COLO829 (cell line): ENCODE measurements at regions not wholly inside any gene's neighbourhood (a gene's known extent, or its start where the extent isn't known, plus 50 kb on each side); places are given as distances from the start of the nearest gene placed in this dataset.

Source experiments
- DNase-seq: peaks from one replicate; pipeline ENCODE4 v3.0.0; 2012; ENCODE audit warnings: low spot score

GRCh38 chr13:40252241-40252640 is 414.2 kb downstream of the FOXO1 start:
- no peak for DNase-seq

DNA sequence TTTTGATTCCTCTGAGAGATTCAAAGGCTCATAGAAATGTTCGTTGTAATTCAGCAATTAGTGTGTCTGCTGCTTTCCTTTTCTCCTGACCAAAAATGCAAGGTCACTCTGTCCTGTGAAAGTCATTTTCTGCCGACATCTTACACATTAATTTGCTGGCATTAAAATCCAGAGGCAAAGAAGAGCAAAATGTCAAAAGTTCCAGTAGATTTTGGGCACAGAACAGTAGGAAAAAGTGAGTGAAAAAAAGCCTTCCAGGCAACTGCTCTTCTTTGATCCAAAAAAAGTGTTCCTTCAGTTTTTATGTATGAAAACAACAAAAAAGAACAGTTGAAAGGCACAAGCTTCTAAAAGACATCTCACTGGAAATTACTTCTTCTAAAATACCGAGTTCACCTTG is 413.8 kb downstream of the FOXO1 start:
- DNase-seq = no peak

DNA sequence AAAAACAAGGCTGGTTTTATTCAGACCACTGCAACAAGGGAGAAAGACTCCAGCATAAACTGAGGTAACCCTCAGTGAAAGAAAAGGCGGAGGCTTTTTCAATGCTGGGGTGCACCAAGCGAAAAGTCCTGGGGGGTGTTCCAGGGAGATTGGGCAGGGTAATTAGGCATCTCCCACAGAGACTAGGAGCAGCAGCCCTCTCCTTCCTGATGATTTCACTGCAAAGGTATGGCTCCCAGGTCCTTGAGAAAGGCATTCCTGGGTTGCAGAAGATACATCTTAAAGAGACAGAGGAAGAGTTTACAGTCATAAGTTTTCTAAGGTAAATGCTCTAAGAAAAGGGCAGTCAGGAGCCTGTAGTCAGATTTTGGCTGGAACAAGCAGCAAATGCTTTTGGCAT is 412.0 kb downstream of the FOXO1 start:
- DNase-seq = no peak

- DNase-seq = no peak
Observed at GRCh38 chr13:40255551-40255950, 410.9 kb downstream of the FOXO1 start.

GRCh38 chr13:40259899-40260298 is 406.5 kb downstream of the FOXO1 start:
- no peak for DNase-seq

DNA sequence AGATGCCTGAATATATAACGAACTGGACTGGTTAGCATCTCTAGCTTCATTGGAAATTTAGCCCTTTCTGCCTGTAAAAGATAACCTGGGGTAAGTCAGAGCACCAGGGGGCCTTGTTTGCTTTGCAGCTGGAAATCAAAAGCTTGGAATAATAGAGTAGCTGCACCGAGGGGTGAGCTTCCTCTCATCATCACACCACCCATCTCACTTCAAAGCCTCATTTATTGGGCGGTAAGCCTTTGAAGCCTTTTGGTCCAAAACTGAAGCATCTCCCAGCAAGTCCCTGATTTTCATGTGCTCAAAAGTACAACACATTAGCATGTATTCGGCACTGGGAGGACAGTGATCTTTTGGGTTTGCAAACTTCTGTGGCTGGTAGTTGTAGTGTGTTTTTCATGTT is 405.1 kb downstream of the FOXO1 start:
- DNase-seq = no peak

GRCh38 chr13:40261947-40262346 is 404.5 kb downstream of the FOXO1 start:
- DNase-seq = no peak

GRCh38 chr13:40269086-40269485 is 397.4 kb downstream of the FOXO1 start:
- DNase-seq = no peak

DNA sequence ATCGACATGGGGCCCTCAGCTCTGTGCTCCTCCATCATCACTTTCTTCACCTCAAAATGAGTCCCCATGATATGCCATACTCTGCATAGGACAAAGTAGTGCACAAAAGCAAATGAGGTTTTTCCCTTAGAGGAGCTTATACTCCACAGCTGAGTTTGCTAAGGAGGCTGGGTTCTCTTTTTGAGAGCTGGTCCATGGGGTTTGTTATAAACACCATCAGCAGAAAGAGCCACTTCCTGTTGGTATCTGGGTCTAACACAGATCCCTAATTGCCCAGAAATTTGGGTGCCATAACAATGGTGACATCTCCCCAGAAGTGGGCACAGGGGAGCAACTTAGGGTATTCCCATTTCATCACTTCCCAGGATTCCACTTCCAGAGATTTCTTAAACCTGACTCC is 395.7 kb downstream of the FOXO1 start:
- DNase-seq = no peak

DNA sequence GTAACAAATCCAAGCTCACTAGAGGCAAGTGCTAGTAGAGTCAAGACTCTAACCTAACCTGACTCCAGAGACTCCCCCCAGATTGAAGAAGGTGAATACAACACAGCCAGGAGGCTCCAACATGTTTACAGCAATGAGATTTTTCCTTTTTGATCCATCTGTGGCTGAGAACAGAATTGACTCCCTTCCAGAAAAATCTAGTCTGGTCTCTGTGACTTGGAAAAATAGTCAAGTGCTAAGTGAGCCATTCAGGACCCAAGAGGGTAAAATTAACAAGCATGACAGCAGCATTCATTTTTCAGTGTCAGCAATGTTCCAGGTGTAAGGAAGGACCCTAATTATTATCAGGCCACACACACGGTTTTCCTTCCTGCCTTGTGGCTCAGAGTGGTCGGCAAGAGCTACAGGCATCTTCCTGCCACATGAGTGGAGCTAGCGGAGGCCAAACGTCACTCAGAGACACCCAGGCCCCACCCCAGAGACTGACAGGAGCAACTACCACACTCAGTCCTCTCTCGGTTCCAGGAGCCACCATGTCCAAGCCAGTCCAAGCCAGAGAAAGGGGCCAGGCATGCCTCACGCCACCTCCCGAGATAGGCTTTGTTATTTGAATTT is 395.1 kb downstream of the FOXO1 start:
- no peak for DNase-seq

GRCh38 chr13:40271931-40272775 is 394.3 kb downstream of the FOXO1 start:
- peak; percentile 9 for DNase-seq

- DNase-seq = no peak
Observed at GRCh38 chr13:40272776-40273139, 393.7 kb downstream of the FOXO1 start.

GRCh38 chr13:40273253-40274025 is 393.0 kb downstream of the FOXO1 start:
- DNase-seq = peak; percentile 61

GRCh38 chr13:40274103-40274502 is 392.3 kb downstream of the FOXO1 start:
- no peak for DNase-seq

- no peak for DNase-seq
Observed at GRCh38 chr13:40275155-40275554, 391.3 kb downstream of the FOXO1 start.

GRCh38 chr13:40275636-40276035 is 390.8 kb downstream of the FOXO1 start:
- DNase-seq = no peak

GRCh38 chr13:40283666-40284065 is 382.8 kb downstream of the FOXO1 start:
- no peak for DNase-seq

DNA sequence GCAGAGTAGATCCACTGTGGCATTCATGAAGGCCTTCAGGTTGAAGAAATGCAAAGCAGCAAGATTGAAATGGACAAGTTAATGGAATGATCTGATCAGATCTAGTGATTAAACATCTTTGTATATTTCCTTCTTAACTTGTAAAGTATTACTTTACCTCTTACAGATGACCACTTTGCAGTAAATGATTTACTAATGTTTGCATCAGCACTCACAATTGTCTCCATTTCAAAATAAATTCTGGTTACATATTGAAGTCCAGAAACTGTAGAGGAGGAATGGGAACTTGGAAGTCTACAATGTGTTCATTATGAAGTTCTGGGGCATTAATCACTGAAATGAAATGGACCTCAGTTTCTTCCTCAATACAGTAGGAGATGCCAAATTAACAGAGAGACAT is 380.8 kb downstream of the FOXO1 start:
- no peak for DNase-seq

DNA sequence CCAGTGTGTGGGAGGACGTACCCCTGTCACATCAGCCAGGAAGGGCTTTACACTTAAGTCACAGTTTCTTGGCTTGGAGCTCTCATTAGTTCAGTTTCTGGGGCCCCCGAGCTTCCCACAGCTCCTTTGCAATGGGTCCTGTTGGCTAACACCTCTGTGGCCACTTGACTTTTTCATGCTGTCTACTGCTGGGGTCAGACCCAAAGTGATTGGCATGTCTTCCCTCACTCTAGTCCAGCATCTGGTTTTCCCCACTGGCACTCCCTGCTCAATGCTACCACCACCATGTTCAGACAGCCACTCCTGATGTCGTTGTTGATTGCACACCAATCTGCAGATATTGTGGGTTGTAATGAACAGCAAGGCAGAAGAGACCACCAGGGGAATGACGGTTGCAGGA is 379.0 kb downstream of the FOXO1 start:
- DNase-seq = no peak

DNA sequence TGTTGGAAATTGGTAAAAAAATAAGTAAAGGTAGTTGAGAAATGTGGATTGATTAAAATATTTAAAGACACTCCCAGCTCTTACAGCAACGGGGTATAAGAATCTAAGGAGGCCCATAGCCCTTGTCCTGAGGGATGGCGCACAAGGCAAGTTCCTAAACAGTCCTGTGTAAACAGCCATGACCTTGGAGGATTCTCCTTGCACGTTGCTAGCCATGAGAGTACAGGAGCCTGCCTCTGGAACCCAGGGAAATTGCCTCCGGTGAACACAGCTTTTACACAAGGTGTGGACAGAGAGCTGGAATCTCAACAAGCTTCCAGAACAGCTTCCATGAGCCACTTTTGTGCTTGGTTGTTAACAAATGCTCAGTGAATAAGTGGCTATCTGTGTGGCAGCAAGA is 378.2 kb downstream of the FOXO1 start:
- no peak for DNase-seq

GRCh38 chr13:40290758-40291157 is 375.7 kb downstream of the FOXO1 start:
- DNase-seq = no peak

DNA sequence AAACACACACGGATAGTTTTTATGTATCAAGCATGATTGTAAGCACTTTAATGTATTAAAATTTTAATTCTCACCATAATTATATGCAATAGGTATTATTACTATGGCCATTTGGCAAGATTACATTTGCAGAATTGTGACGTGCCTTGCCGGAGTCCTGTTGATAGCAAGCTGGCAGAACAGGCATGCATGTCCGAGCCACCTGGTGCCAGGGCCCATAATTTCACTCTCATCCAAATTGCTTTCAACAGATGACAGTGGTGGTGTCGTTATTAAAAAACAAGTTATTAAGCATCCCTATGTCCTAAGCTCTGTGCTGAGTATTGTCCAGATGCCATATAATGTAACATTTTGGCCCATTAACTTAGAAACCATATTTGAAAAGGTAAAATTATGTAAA is 374.3 kb downstream of the FOXO1 start:
- no peak for DNase-seq

GRCh38 chr13:40292536-40292935 is 373.9 kb downstream of the FOXO1 start:
- no peak for DNase-seq
